ENCODE measurements at regions not wholly inside any gene's neighbourhood (a gene's known extent, or its start where the extent isn't known, plus 50 kb on each side); places are given as distances from the start of the nearest gene placed in this dataset.

GRCh38 chr21:27257908-27258556 lies 291.1 kb upstream of the ADAMTS5 start:
- BruUV-seq (replicated peaks): no TSS peak
- Mint-ChIP-seq H3K4me3 (ENCODE audit: low read depth, unreplicated experiment) (no peak overlapping the region), H3K36me3 (ENCODE audit: insufficient read depth, unreplicated experiment) (no peaks in the 10 kb centered on the region), H3K4me1 (ENCODE audit: low read depth, unreplicated experiment) (no peaks in the 10 kb centered on the region), H3K27ac (ENCODE audit: unreplicated experiment) (no peak overlapping the region), H3K27me3 (ENCODE audit: unreplicated experiment) (no peaks in the 10 kb centered on the region), H3K9me3 (ENCODE audit: low read depth, unreplicated experiment) (no peaks in the 10 kb centered on the region)
- TF ChIP-seq, protein P1, sequence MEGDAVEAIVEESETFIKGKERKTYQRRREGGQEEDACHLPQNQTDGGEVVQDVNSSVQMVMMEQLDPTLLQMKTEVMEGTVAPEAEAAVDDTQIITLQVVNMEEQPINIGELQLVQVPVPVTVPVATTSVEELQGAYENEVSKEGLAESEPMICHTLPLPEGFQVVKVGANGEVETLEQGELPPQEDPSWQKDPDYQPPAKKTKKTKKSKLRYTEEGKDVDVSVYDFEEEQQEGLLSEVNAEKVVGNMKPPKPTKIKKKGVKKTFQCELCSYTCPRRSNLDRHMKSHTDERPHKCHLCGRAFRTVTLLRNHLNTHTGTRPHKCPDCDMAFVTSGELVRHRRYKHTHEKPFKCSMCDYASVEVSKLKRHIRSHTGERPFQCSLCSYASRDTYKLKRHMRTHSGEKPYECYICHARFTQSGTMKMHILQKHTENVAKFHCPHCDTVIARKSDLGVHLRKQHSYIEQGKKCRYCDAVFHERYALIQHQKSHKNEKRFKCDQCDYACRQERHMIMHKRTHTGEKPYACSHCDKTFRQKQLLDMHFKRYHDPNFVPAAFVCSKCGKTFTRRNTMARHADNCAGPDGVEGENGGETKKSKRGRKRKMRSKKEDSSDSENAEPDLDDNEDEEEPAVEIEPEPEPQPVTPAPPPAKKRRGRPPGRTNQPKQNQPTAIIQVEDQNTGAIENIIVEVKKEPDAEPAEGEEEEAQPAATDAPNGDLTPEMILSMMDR (IDR thresholded peaks at IDR 0.05; ENCODE audit: unreplicated experiment): no peak
- intact Hi-C loops (cut with micrococcal nuclease; ENCODE audit: unreplicated experiment): no loop called here
- CTCF ChIA-PET: no interaction called here
- no peak for DNase-seq

GRCh38 chr21:27257226-27257625 lies 290.3 kb upstream of the ADAMTS5 start:
- no peak for DNase-seq
- Mint-ChIP-seq H3K9me3 (ENCODE audit: low read depth, unreplicated experiment) (no peaks in the 10 kb centered on the region), H3K4me3 (ENCODE audit: low read depth, unreplicated experiment) (no peak overlapping the region), H3K27ac (ENCODE audit: unreplicated experiment) (no peak overlapping the region), H3K4me1 (ENCODE audit: low read depth, unreplicated experiment) (no peaks in the 10 kb centered on the region), H3K27me3 (ENCODE audit: unreplicated experiment) (no peaks in the 10 kb centered on the region), H3K36me3 (ENCODE audit: insufficient read depth, unreplicated experiment) (no peaks in the 10 kb centered on the region)
- CTCF ChIA-PET: no interaction called here
- TF ChIP-seq, protein P1 (IDR thresholded peaks at IDR 0.05; ENCODE audit: unreplicated experiment): no peak
- BruUV-seq (replicated peaks): no TSS peak
- intact Hi-C loops (cut with micrococcal nuclease; ENCODE audit: unreplicated experiment): no loop called here

GRCh38 chr21:27251752-27252151 lies 284.9 kb upstream of the ADAMTS5 start:
- H3K27me3 Mint-ChIP-seq (ENCODE audit: unreplicated experiment): no peaks in the 10 kb centered on the region
- no peak overlapping the region for H3K4me3 Mint-ChIP-seq (ENCODE audit: low read depth, unreplicated experiment)
- no TSS peak for BruUV-seq (replicated peaks)
- CTCF ChIA-PET: no interaction called here
- H3K27ac Mint-ChIP-seq (ENCODE audit: unreplicated experiment): no peak overlapping the region
- TF ChIP-seq, protein P1 (IDR thresholded peaks at IDR 0.05; ENCODE audit: unreplicated experiment): no peak
- intact Hi-C loops (cut with micrococcal nuclease; ENCODE audit: unreplicated experiment): no loop called here
- no peaks in the 10 kb centered on the region for H3K9me3 Mint-ChIP-seq (ENCODE audit: low read depth, unreplicated experiment)
- no peaks in the 10 kb centered on the region for H3K36me3 Mint-ChIP-seq (ENCODE audit: insufficient read depth, unreplicated experiment)
- peaks cover 6% of the 10 kb centered on the region for H3K4me1 Mint-ChIP-seq (ENCODE audit: low read depth, unreplicated experiment)
- no peak for DNase-seq

- H3K36me3 Mint-ChIP-seq (ENCODE audit: insufficient read depth, unreplicated experiment): no peaks in the 10 kb centered on the region
- no TSS peak for BruUV-seq (replicated peaks)
- H3K4me1 Mint-ChIP-seq (ENCODE audit: low read depth, unreplicated experiment): peaks cover 7% of the 10 kb centered on the region
- DNase-seq: no peak
- intact Hi-C loops (cut with micrococcal nuclease; ENCODE audit: unreplicated experiment): no loop called here
- H3K9me3 Mint-ChIP-seq (ENCODE audit: low read depth, unreplicated experiment): no peaks in the 10 kb centered on the region
- CTCF ChIA-PET: interaction anchor here (0.7 kb wide), 1 partner anchor 845 kb away, joined by 5 read pairs; no protein-coding TSS in a partner anchor
- TF ChIP-seq, protein P1 (IDR thresholded peaks at IDR 0.05; ENCODE audit: unreplicated experiment): no peak
- no peaks in the 10 kb centered on the region for H3K27me3 Mint-ChIP-seq (ENCODE audit: unreplicated experiment)
- no peak overlapping the region for H3K4me3 Mint-ChIP-seq (ENCODE audit: low read depth, unreplicated experiment)
- no peak overlapping the region for H3K27ac Mint-ChIP-seq (ENCODE audit: unreplicated experiment)
Measured at GRCh38 chr21:27250366-27250765, 283.5 kb upstream of the ADAMTS5 start.
